IPS-20b (cell line): ENCODE measurements at regions not wholly inside any gene's neighbourhood (a gene's known extent, or its start where the extent isn't known, plus 50 kb on each side); places are given as distances from the start of the nearest gene placed in this dataset.

Source experiments
- H3K27ac ChIP-seq: one replicate; pipeline ENCODE4 v1.5.1; 2013; ENCODE audit warnings: low read length
- H3K27me3 ChIP-seq: 2 replicates; pipeline ENCODE4 v1.6.1; 2013; ENCODE audit warnings: mild to moderate bottlenecking, low read length, inconsistent platforms; ENCODE audit not compliant: insufficient read depth
- H3K36me3 ChIP-seq: 2 replicates; pipeline ENCODE4 v1.6.1; 2013; ENCODE audit warnings: low read depth, mild to moderate bottlenecking, inconsistent platforms, low read length, moderate library complexity; ENCODE audit not compliant: insufficient read depth
- H3K4me1 ChIP-seq: 2 replicates; pipeline ENCODE4 v1.6.1; 2013; ENCODE audit warnings: mild to moderate bottlenecking, control low read depth, inconsistent platforms, low read length, moderate library complexity; ENCODE audit not compliant: insufficient read depth
- H3K4me3 ChIP-seq: 2 replicates; pipeline ENCODE4 v1.5.1; 2013; ENCODE audit warnings: mild to moderate bottlenecking, low read length, inconsistent platforms
- H3K9ac ChIP-seq: 2 replicates; pipeline ENCODE4 v1.6.1; 2013; ENCODE audit warnings: low read depth, mild to moderate bottlenecking, inconsistent platforms, low read length, moderate library complexity
- H3K9me3 ChIP-seq: 2 replicates; pipeline ENCODE4 v1.6.1; 2013; ENCODE audit warnings: mild to moderate bottlenecking, low read depth, low read length, inconsistent platforms; ENCODE audit not compliant: insufficient read depth

DNA sequence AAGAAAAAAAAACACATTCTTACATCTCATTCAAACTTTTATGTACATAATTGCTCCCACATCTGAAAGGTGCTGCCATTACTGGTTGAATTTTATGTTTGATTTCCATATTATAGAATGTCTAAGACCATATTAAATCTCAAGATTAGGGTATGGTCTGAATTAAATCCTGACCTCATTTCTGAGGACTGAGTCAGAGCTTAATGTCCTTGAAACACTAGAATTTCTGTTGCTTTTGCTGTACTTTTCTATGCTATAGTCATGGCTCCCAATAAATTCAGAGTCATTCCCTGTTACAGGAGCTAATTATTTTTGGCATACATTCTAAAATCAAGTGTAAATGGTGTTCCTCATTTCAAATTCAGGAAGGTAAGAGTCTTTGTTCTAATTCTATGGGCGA is 285.3 kb upstream of the MANEA start:
- Histone ChIP-seq H3K4me1 (0 out of 2 replicates have a peak, but pooled peaks cover 3% of the 10 kb centered on the region), H3K36me3 (no peaks in the 10 kb centered on the region), H3K9me3 (no peaks in the 10 kb centered on the region), H3K4me3 (no peak overlapping the region), H3K9ac (no peak overlapping the region), H3K27ac (no peak overlapping the region), H3K27me3 (no peaks in the 10 kb centered on the region)

DNA sequence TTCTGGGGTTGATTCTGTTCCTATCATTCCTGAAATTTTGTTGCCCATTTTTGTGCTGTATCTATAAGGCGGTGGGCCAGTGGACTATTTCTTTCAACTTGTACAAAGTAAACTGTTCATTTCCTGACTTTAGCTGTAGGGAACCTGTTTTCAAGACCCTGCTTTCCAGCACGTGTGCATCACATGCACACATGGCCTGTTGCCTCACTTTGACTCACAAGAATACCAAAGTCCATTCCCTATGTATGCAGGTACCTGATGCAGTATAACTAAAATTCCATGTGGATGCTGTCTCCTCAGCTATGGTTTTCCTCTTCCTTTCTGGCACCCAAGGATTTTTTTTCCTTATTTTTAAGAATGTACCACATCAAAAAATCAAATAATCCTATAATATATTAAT is 284.1 kb upstream of the MANEA start:
- Histone ChIP-seq H3K36me3 (no peaks in the 10 kb centered on the region), H3K9me3 (no peaks in the 10 kb centered on the region), H3K27ac (no peak overlapping the region), H3K4me1 (0 out of 2 replicates have a peak, but pooled peaks cover 3% of the 10 kb centered on the region), H3K4me3 (no peak overlapping the region), H3K9ac (no peak overlapping the region), H3K27me3 (no peaks in the 10 kb centered on the region)

DNA sequence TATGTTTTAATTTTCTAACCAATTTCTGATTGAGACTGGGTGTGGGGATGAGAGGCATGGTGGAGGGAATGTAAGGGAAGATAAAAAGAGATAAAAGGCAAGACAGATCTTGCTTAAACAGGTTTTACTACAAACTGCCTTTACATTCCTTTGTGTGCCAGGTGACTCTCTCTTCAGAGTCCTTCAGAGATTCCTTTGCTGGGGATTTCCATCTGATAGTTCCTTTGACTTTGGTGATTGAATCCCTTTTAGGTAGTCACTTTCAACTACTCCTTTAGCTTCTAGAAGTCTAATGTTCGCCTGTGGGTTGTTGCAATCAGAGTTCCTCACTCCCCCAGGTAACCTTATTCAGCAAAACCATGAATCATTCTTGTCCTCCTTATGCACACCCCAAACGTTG is 283.3 kb upstream of the MANEA start:
- Histone ChIP-seq H3K9me3 (no peaks in the 10 kb centered on the region), H3K4me3 (no peak overlapping the region), H3K9ac (no peak overlapping the region), H3K27me3 (no peaks in the 10 kb centered on the region), H3K27ac (no peak overlapping the region), H3K4me1 (0 out of 2 replicates have a peak, but pooled peaks cover 3% of the 10 kb centered on the region), H3K36me3 (no peaks in the 10 kb centered on the region)

DNA sequence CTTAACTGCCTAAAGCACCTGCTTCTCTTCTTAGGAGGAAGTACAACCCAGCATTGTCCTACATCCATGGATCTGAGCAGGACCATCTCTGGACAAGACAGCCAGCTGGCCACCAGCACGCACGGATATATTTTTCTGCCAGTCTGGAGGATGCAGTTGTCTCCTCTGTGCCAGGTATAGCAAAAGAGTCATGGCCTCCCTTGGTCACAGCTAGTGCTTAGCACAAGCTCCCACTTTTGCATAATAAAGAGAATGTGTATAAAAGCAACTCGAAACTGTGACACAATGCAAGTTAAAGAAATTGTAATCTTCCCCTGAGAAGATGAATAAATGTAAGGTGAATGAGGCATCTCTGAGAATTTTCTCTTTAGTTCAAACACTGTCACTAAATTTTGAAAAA is 267.8 kb upstream of the MANEA start:
- no peak overlapping the region for H3K27ac ChIP-seq

DNA sequence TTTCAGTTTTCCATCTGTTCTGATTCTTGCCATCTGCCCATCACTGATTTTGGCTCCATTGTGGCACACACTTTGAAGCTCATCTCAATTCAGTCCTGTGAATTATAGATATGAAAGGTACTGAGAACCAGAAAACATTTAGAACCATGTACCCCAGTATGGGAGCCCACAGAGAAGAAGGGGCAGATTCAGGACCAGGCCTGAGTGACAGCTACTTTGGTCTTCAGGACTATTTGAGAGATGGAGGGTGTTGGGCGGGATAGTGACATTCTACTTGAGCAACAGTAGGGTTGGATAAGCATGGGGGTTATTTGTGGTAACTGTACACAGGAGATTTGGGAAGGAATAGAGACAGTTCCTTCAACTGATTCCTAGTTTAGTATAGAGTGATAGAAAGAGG is 259.2 kb upstream of the MANEA start:
- H3K9me3 ChIP-seq, result no peaks in the 10 kb centered on the region
- H3K36me3 ChIP-seq, result no peaks in the 10 kb centered on the region
- no peaks in the 10 kb centered on the region for H3K4me1 ChIP-seq
- H3K9ac ChIP-seq, result no peak overlapping the region
- no peak overlapping the region for H3K4me3 ChIP-seq
- no peak overlapping the region for H3K27ac ChIP-seq
- H3K27me3 ChIP-seq, result no peaks in the 10 kb centered on the region

More for the DNA sequence above, 267.8 kb upstream of the MANEA start:
- Histone ChIP-seq H3K27me3 (no peaks in the 10 kb centered on the region), H3K9me3 (no peaks in the 10 kb centered on the region), H3K36me3 (no peaks in the 10 kb centered on the region), H3K4me1 (peaks cover 9% of the 10 kb centered on the region; the same call in 1 of the 2 replicates), H3K9ac (no peak overlapping the region), H3K4me3 (no peak overlapping the region)

DNA sequence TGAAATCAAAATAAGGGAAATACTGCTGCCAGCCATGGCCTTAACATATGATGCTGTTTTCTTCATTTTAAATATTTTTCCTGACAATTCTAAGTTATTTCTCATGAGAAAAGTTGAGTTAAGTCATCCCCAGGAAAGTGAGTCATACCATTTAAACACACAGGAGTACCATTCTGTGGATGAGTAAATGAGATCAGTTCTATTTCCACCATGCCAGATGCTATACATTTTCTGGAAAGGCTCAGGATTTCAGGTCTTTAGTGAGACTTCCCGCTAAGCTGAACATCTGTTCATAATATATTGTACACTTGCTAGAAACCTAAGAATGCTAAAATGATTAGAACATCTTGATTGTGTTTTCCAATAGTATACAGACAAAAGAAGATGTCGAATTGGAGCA is 256.2 kb upstream of the MANEA start:
- H3K4me3 ChIP-seq, result no peak overlapping the region
- no peak overlapping the region for H3K9ac ChIP-seq
- no peak overlapping the region for H3K27ac ChIP-seq
- no peaks in the 10 kb centered on the region for H3K36me3 ChIP-seq
- H3K4me1 ChIP-seq, result no peaks in the 10 kb centered on the region
- no peaks in the 10 kb centered on the region for H3K27me3 ChIP-seq
- no peaks in the 10 kb centered on the region for H3K9me3 ChIP-seq

DNA sequence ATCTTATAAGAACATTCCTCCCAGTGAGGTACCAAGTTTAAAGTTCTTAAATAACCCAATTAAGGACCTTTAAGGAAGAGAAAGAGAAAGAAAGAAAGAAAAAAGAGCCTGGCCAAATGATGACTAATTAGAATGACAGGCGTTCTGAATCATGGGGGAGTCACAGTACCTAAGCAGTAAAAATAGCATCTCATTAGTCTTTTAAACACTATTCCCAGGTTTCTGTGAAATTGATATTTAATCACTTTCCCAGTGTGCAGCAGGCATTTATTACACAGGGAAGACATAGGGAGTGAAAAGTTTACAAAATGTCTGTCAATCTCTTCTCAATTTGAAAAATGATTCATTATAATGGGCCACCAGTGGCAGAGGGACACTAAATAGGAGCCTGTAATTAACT is 251.4 kb upstream of the MANEA start:
- no peak overlapping the region for H3K4me3 ChIP-seq
- no peaks in the 10 kb centered on the region for H3K9me3 ChIP-seq
- no peaks in the 10 kb centered on the region for H3K4me1 ChIP-seq
- H3K36me3 ChIP-seq, result no peaks in the 10 kb centered on the region
- no peak overlapping the region for H3K9ac ChIP-seq
- no peaks in the 10 kb centered on the region for H3K27me3 ChIP-seq
- H3K27ac ChIP-seq, result no peak overlapping the region

DNA sequence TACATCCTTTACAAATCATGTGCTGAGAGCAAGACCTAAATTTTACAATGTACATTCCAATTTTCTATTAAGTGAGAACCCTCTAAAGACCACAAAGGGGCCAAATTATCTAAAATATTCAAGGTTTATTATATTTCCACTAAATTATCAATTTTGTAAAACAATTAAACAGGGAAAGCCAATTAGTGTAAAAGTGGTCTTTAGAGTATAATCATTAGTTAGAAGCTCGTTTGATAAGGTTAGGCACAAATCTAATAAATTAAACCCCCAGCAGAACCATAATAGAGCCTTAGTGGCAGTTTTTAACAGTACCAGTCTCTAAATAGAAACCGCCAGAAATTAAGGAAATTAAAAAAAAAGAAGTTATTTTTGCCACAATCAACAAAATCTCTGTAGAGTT is 249.1 kb upstream of the MANEA start:
- no peaks in the 10 kb centered on the region for H3K36me3 ChIP-seq
- H3K27me3 ChIP-seq, result no peaks in the 10 kb centered on the region
- H3K9me3 ChIP-seq, result no peaks in the 10 kb centered on the region
- no peak overlapping the region for H3K9ac ChIP-seq
- no peak overlapping the region for H3K27ac ChIP-seq
- H3K4me3 ChIP-seq, result no peak overlapping the region
- no peaks in the 10 kb centered on the region for H3K4me1 ChIP-seq

DNA sequence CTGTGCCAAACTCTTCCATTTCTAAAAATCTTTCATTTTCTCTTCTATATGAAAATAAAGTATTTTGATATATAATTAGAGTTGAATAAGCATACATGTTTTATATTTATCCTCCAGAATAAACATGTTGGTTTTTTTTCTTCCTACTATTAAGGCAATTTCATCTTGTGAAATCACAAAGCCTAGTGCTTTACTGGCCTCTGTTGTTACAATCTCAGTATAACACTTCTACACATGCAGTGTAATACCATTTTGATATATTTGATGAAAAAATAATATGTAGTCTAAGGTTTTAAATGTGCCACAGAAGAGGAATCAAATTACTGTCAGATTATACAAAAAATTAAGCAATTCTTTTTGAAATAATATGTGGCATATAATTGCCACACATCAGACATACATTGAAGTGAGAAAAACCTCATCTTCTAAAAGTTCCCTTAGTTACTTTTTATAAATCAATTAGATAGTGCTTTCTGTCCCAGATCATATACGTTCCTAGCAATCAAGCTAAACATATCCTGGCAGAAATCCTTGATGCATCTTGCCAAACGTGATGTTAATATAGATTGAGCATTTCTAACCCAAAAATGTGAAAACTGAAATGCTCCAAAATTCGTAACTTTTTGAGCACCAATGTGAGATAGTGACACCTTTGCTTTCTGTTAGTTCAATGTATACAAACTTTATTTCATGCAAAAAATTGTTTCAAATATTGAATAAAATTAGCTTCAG is 225.1 kb upstream of the MANEA start:
- Histone ChIP-seq H3K36me3 (no peaks in the 10 kb centered on the region), H3K4me3 (no peak overlapping the region), H3K9me3 (no peaks in the 10 kb centered on the region), H3K4me1 (no peaks in the 10 kb centered on the region), H3K27me3 (no peaks in the 10 kb centered on the region), H3K27ac (no peak overlapping the region), H3K9ac (no peak overlapping the region)

DNA sequence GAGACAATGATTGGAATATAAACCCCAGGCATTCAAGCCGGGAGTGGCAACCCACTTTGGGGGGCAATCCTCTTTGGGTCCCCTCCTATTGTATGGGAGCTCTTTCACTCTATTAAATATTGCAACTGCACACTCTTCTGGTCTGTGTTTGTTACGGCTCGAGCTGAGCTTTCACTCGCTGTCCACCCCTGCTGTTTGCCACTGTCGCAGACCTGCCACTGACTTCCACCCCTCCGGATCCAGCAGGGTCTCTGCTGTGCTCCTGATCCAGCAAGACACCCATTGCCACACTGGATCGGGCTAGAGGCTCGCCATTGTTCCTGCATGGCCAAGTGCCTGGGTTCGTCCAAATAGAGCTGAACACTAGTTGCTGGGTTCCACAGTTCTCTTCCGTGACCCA is 222.8 kb upstream of the MANEA start:
- Histone ChIP-seq H3K9me3 (no peaks in the 10 kb centered on the region), H3K4me3 (no peak overlapping the region), H3K27ac (no peak overlapping the region), H3K4me1 (no peaks in the 10 kb centered on the region), H3K9ac (no peak overlapping the region), H3K36me3 (no peaks in the 10 kb centered on the region), H3K27me3 (no peaks in the 10 kb centered on the region)

DNA sequence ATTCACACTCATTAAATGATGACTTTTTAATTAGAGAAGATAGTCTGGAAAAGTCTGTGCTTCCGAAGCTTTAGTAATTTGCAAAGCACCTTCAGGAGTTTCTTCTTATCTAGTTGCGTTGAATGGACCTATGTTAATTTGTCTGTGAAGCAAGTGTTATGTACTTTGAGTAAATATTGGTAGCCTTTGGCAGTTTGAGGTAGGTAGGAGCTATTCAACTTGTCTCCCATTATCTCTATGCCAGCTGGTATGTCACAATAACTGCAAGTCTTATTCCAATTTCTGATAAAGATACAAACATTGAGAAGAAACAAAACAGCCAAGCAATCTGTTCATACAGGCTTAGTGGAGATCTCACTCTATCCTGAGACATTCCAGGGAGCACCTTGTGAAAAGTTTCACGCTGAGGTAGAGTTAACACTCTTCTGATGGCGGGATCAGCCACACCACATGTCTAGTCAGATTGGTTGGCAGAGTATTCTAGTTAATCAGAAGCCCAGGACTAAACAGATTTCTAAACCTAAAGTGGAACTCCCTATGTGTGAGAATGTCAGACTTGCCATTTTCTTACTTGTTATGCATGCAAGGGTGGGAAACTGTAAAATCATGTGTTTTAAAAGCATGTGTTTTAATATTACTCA is 219.8 kb upstream of the MANEA start:
- H3K27ac ChIP-seq, result no peak overlapping the region
- no peaks in the 10 kb centered on the region for H3K36me3 ChIP-seq
- H3K4me3 ChIP-seq, result no peak overlapping the region
- H3K4me1 ChIP-seq, result no peaks in the 10 kb centered on the region
- no peak overlapping the region for H3K9ac ChIP-seq
- no peaks in the 10 kb centered on the region for H3K9me3 ChIP-seq
- H3K27me3 ChIP-seq, result no peaks in the 10 kb centered on the region

DNA sequence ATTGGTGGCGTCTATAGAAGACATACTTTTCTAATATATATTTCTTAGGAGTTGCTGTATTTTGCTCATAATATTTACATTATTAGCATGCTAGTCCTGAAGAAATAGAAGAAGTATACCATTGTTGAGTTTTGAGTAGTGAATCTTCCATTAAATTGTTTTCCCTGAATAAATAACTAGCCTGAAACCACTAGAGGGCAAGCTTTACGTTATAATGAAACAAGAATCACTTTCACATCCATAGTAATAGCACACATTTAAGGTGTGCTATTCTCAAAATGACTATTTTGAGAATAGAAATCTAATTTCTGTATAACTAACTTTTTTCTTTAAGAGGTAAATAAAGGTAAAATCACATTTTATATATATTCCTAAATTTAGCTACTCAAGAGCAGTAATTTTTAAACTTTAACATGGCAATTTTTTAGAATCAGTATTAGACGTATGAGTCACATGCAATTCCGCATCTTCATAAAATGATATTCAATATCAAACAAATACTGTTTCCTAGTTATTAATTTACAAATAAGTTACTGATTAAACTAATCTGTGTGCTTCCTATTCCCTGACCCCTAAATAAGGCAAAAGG is 213.2 kb upstream of the MANEA start:
- H3K36me3 ChIP-seq, result no peaks in the 10 kb centered on the region

More for the DNA sequence above, 213.2 kb upstream of the MANEA start:
- Histone ChIP-seq H3K4me1 (peaks cover 19% of the 10 kb centered on the region), H3K27ac (no peak overlapping the region), H3K27me3 (no peaks in the 10 kb centered on the region), H3K9me3 (no peaks in the 10 kb centered on the region), H3K9ac (no peak overlapping the region), H3K4me3 (no peak overlapping the region)
